ENCODE measurements at regions not wholly inside any gene's neighbourhood (a gene's known extent, or its start where the extent isn't known, plus 50 kb on each side); places are given as distances from the start of the nearest gene placed in this dataset.
"Not testable (repeated sequence)": the region's sequence is repeated elsewhere in the genome, so short reads cannot be mapped to it uniquely, and the experiment has no call there.

DNA sequence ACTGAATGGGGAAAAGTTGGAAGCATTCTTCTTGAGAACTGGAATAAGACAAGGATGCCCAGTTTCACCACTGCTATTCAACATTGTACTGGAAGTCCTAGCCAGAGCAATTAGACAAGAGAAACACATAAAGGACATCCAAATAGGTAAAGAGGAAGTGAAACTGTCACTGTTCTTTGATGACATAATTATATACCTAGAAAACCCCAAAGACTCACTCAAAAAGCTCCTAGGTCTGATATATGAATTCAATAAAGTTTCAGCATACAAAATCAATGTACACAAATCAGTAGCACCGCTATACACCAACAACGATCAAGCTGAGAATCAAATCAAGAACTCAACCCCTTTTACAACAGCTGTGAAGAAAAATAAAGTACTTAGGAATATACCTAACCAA, 157.3 kb upstream of the DDHD1 start:
- intact Hi-C loops (cut with DNase I): no loop called here
- ATAC-seq (no peak), DNase-seq (no peak)

DNA sequence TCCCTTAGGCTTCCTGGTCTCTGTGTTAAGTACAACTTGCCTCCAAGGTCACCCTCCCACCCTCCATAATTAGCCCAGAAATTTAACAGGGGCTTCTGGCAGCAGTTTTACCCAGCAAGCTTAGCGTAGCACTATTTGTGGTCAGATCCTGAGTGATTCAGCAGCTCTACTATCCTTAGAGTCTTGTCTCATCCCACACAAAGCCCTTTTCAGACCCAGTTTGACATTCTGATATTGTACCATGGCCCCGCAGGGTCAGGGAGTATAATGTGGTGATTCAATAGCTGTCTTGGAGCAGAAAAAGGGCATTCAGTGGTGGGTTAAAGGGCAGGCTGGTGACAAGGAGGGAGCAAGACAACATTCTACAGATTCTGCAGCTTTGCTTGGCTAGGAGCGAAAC, 153.8 kb upstream of the DDHD1 start:
- peak; percentile 54 to 89 for ATAC-seq
- no peak for DNase-seq
- intact Hi-C loops (cut with DNase I): no loop called here

DNA sequence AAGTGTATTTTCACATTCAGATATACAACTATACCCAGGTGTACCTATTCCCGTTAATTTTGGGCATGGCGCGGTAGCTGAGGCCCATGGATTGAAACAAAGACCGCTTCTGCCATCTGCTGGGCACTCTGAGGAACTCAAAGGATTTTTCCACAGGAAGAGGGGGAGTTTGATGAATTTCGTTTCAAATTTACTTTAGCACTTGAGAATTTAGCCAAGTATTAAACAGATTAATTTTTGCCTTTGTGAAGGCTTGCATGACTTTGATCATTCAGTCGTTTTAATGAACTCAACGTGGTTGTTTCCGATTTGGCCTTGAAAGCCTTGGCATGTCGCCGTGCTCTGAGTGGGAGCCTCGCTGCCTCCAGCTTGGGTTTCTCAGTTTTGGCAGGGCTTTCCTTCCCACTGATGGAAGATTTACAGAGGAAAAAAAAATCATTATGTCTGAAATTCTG, 153.2 kb upstream of the DDHD1 start:
- ATAC-seq (peak; percentile 79 to 90), DNase-seq (peak; percentile 58)
- intact Hi-C loops (cut with DNase I): no loop called here

DNA sequence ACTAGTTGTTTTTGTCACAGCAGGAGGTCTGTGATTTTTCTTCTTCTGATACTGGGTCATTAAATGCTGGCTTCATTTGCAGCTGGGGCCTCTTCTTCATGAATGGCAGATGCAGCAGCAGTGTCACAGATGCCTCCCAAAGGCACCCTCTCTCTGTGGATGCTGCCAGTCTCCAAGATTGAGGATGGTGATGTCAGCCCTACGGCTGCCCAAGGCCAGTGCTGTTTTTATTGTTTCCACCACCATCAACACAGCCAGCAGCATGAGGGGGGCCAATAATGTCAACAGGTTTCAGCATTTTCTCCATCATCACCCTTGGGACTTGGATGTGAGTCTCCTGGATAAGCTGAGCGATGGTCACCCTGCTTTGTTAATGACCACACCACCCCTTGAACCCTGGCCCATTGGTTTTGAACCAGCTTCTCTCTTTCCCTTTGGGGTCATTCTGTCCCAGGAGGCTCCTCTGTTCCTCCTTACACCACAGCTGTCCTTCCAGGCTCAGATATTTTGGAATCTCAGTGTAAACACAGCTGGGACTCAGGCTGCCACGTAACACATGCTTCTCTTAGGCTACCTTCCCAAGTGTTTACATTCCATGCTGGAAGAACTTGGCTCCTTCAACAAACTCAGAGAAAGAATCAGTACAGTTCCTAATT, 151.7 kb upstream of the DDHD1 start:
- intact Hi-C loops (cut with DNase I): no loop called here
- no peak for DNase-seq
- peak in 1 of 2 donors; percentile 45 for ATAC-seq

DNA sequence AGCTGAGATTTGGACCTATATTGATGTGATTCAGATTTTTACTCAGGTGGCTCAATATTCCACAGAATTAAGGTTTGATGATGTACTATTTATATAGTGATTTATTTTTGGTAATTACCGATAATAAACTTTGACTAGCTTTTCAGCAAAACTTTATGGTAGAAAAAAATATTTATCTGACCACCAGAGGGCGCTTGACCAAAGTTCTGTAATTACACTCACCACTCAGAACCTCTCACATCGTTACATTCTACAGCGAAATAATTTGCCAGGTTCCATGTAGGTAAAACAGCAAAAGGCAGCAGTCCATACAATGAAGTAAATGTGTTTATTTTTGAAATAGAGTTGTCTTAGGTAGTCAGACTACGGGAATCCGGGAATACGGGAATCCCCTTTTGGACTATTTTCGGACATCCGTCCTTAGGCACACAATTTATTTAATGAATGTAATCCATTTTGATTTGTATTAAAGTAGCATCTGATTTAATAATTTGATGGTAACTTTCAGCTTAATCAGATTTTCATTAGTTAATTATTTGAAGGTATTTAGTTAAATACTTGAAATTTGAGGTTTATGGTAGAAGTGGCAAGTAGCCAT, 143.0 kb upstream of the DDHD1 start:
- no peak for DNase-seq
- intact Hi-C loops (cut with DNase I): loop anchor here in 1 of 2 donors (5.0 kb wide), 1 partner anchor 1051 kb away; no protein-coding TSS in a partner anchor
- peak in 1 of 2 donors; percentile 30 for ATAC-seq

DNA sequence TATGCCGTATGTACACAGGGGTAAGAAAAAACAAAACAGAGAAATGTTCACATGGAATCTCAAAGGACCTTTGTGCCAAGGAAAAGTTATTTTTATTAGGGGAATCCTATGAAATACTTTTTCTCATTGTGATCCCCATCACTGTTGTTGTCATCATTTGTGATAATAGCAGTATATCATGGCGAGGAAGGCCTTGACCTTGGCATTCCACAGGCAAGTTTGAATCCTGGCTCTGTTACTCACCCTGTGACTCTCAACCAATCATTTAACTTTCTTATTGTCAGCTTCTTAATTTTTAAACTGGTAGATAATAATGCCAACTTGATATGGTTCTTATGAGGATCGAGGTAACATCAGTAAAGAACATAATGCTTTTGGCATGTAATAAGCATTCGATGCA, 142.2 kb upstream of the DDHD1 start:
- DNase-seq: no peak
- ATAC-seq: no peak
- intact Hi-C loops (cut with DNase I): loop anchor here in 1 of 2 donors (5.0 kb wide), 1 partner anchor 1052 kb away; no protein-coding TSS in a partner anchor

DNA sequence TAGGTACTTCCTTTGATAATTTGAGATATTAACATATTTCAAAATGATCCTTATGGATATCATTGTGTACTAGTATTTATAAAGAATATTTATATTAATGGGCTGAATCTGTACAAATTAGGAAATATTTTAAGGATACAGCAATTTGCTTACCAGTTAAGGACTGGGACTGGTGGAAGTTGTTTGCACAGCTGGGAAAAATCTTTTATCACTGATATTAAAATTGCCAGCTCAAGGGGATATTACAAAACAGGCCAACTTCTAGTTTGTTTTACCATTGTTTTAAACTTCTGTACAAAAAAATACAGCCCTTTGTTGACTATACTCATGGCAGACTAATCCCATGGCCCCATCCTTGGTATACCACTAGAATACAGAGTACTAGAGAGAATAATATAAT, 133.2 kb upstream of the DDHD1 start:
- intact Hi-C loops (cut with DNase I): loop anchor here in 1 of 2 donors (10.0 kb wide), 1 partner anchor 212 kb away; no protein-coding TSS in a partner anchor
- ATAC-seq (no peak), DNase-seq (no peak)

DNA sequence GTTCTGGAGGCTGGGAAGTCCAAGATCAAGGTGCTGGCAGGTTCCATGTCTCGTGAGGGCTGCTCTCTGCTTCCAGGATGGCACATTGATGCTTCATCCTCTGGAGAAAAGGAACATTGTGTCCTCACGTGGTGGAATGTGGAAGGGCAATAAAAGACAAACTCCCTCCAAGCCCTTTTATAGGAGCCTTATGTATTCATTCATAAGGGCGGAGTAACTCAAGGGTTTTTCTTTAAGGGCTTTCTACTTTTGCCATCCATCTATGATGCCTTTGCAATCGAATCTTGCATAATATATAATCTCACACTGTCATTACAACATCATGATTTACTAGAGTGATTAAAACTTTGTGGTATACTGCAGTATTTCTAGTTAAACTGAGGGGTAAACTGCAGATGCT, 132.7 kb upstream of the DDHD1 start:
- ATAC-seq: no peak
- intact Hi-C loops (cut with DNase I): loop anchor here in 1 of 2 donors (10.0 kb wide), 1 partner anchor 211 kb away; no protein-coding TSS in a partner anchor

DNA sequence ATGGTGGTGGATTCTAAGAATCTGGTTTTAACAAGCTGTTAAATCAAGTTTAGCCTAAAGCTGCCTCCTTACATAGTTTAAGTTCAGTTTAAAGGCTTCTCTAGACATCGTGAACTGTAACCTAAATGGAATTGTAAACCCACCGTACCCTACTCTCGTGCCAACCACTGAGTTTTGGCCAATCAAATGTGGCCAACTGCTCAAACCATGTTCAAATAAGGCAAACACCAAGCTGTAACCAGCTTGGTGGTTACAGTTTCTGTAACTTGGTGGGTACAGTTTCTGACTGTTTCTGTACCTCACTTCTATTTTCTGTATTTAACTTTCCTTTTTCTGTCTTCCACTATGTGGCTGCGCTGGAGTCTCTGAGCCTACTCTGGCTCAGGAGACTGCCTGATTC, 131.9 kb upstream of the DDHD1 start:
- DNase-seq (no peak), ATAC-seq (no peak)
- intact Hi-C loops (cut with DNase I): loop anchor here in 1 of 2 donors (10.0 kb wide), 1 partner anchor 210 kb away; no protein-coding TSS in a partner anchor

More for the DNA sequence above, 132.7 kb upstream of the DDHD1 start:
- DNase-seq: no peak

DNA sequence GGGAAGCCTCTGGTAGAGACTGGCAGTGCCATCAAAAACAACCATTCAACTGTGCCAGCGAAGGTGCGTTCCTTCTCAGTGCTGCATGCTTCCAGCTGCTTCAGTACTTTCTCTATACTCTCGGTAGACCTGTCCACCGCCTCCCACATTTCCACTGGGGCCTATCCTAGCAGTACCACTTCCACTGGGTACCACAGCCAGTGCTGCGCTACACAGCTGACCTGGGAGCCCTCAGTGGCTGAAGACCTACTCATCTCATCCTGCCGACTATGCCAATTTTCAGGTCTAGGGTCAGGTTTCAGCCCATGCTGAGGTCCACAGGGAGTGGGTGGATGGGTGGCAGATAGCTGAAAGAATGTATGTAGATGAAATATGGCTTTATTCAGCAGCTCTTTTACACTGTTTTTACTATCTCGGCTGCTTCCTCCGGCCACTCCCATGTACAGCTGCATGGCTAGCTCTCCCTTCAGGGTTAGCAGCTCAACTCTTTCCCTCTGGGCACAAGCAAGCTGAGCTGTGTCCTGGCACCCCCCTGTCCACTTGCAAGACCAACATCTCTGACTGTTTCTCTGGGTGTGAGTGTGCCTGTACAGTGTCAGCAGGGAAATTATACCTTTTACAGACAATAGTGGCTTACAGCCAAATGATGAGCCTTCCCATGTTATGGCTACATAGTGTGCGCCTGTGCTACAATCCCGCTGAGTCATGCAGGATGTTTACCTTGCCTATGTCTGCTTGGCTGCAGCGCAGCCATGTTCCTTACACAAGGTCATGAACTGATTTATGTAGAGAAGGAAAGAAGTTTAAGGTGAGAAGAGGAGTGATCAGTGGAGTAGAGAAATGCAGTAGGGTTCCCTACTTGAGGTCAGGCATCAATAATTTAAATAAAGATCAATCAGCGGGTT, 125.7 kb upstream of the DDHD1 start:
- ATAC-seq (no peak), DNase-seq (no peak)

DNA sequence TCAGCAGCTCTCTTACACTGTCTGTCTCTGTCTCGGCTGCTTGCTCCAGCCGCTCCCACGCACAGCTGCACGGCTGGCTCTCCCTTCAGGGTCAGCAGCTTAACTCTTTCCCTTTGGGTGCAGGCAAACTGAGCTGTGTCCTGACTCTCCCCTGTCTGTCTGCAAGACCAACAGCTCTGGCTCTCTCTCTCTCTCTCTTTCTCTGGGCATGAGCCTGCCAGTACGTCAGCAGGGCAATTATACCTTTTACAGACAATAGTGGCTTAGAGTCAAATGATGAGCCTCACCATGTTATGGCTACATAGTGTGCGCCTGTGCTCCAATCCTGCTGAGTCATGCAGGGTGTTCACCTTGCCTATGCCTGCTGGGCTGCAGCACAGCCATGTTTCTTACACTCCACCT, 120.5 kb upstream of the DDHD1 start:
- peak in 1 of 2 donors; percentile 76 for ATAC-seq
- intact Hi-C loops (cut with DNase I): no loop called here
- no peak for DNase-seq

More for the DNA sequence above, 125.7 kb upstream of the DDHD1 start:
- intact Hi-C loops (cut with DNase I): no loop called here

DNA sequence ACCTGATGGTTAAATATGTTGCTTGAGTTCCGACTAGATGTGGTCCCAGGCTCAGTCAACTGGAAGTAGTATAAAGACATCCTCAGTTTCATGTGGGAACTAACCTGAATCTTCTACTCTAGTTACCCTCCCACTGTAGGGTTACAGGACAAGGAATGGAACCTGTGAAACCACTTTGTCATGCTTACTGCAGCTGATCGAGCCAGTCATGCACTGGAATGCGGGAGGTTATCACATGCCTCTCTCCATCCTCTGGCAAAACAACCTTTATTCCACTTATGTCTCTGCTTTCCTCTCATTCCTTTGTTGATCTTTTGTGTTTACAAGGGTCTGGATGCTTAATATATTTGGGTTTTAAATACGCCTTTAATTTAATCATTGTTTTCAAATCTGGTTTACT, 111.9 kb upstream of the DDHD1 start:
- DNase-seq: no peak
- intact Hi-C loops (cut with DNase I): no loop called here
- no peak for ATAC-seq

DNA sequence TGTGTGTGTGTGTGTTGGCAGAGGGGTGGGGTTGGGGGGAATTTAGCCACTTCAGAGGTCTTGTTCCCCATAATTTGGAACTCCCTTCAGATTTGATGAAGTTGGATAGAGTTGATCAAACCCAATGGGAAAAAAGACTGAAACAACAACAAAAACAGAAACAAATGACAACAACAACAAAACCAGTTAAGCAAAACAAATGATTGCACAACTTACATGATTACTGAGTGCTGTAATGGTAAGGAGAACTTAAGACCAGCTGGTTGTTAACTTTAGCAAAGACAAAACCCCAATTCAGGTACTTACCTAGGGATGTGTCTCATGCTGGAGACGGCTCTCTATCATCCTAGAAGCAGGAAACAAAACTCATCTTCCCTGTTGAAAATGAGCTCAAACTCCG, 107.8 kb upstream of the DDHD1 start:
- ATAC-seq: no peak
- intact Hi-C loops (cut with DNase I): no loop called here
- DNase-seq: no peak

DNA sequence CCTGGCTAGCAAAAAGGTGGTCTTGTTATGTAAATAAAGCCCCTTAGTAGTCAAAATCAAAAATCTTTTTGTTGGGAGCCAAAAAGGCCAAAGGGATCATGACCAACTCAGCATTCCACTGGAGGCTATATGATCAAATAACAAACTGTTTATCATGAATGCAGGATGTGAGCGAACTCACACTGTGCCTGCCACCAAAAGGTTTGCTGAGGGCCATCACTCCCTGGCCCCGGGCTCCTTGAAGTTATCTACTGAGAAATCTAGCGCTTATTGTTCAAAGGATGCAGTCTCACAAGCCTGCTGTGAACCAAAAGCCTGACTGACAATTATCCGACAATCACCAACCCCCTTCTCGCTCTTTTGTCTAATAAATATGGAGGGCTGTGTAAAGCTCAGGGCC, 107.2 kb upstream of the DDHD1 start:
- ATAC-seq (no peak), DNase-seq (no peak)
- intact Hi-C loops (cut with DNase I): no loop called here

DNA sequence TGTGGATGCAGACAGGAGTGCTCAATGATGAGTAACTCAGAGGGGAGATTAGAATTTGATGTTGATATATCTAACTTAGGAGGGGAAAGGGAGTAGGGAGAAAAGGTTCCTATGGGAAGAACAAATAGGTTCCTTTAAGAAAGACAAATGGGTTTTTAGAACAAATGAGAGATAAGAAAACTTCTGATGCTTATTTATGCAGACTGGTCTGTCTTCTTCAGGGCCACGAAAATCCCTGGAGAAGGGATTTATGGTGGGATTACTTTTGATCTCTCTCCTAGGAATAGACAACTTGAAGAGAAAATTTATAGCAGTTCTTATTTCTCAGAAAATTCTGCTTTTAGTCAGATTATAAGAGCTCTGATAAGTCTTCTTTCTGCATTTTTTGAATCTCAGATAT, 99.0 kb upstream of the DDHD1 start:
- intact Hi-C loops (cut with DNase I): no loop called here
- DNase-seq: no peak
- ATAC-seq: no peak

DNA sequence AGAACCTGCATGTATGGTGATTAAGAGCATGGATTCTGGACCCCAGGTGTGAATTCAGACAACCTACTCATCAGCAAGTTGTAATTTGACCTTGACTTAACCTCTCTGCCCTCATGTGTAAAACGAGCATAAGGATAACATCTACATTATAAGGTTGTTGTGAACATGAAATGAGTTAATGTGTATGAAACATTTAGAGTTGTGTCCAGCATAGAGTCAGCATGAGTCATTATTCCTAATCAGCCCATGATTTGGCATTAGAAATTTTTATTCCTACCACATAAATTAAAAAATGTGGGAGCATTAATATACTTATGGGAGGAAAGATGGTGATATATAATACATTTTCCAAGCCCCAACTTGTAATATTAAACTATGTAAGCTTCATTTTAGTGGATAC, 95.9 kb upstream of the DDHD1 start:
- no peak for ATAC-seq
- no peak for DNase-seq
- intact Hi-C loops (cut with DNase I): no loop called here

DNA sequence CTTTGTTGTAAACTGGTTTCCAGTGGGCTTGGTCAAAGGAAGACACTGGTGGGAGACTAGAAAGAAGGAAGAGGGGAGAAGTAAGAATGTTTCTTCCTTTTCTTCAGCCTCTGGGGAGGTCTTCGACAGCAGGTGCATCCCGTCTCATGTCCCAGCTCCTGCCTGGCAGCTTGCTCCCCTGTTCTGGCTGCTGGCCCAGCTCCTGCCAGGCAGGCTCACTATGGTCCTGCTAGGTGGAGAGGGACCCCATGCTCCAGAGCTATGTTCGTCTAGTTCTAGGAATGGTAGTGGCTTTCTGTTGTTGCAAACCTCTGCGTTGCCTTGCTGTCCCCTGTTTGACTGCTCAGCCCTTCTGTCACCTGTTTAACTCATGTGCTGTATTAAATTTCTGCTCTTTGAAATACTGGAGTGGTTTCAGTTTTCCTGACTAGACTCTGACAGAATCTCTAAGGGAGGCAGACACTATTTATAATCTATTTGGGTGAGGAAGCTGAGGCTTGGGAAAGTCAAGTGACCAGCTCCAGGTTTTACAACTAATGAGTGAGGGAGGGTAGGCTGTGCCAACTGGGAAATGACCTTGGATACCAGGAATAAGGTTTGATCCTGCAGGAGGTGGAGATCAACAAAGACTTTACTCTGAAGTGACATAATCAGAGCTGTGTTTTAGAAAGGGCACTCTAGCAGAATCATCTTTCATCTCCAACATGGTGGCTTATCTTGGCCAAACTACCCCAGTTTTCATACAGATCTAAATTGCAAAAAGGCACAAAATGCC, 94.7 kb upstream of the DDHD1 start:
- DNase-seq (no peak), ATAC-seq (no peak)
- intact Hi-C loops (cut with DNase I): no loop called here

DNA sequence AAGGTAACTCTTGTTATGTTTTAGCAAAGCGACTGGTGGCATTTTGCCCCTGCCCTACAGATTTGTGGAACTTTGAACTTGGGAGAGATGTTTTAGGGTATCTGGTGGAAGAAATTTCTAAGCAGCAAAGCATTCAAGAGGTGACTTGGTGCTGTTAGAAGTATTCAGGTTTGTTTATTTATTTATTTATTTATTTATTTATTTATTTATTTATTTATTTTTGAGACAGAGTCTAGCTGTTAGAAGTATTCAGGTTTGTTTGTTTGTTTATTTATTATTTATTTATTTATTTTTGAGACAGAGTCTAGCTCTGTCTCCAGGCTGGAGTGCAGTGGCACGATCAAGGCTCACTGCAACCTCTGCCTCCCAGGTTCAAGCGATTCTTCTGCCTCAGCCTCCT, 89.8 kb upstream of the DDHD1 start:
- ATAC-seq; DNase-seq; intact Hi-C loops (cut with DNase I): not testable (repeated sequence)

DNA sequence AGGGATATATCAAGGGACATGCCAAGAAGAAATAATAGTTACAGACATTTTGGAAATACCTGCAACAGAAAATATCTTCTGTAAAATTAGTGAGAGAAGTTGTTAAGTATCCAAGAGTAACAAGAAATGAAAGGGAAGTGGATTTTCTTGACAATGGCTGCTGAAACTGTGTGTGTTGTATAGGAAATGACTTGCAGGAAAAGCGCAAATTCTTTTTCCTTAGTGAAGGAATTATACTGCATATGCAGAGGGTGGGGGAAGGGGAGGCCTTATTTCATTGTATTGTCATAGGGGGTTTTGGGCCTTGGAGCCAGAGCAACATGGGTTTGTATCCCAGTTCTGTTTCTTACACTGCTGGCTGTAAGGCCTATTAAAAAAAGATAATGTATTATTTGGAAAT, 84.4 kb upstream of the DDHD1 start:
- intact Hi-C loops (cut with DNase I): no loop called here
- DNase-seq: no peak
- no peak for ATAC-seq
